A549 (cell line): ENCODE measurements at regions not wholly inside any gene's neighbourhood (a gene's known extent, or its start where the extent isn't known, plus 50 kb on each side); places are given as distances from the start of the nearest gene placed in this dataset.

ENCODE experiments used
- ATAC-seq, 2 experiments: fragments of 200-7000 bp in 1 of 2; fragments of >200 bp in 1 of 2; cut with Nextera tagmentation in 1 of 2; cut with Tn5 transposase in 1 of 2; 3 replicates each; pipeline versions ENCODE4 v1.8.0 to v1.9.1; 2018 to 2020; ENCODE audit warnings: mild to moderate bottlenecking in 1 of 2, moderate library complexity in 1 of 2
- CTCF ChIA-PET: fragments of 300-600 bp; sonication (Branson Sonifier 250); formaldehyde crosslinking; extraction: SDS; loops from one replicate; lab custom pipeline; 2021; ENCODE audit warnings: antibody characterized with exemption, inconsistent platforms; lab: Yijun Ruan, JAX
- POLR2A ChIA-PET: fragments of 350-600 bp; formaldehyde crosslinking; extraction: SDS; loops from one replicate; lab custom pipeline; 2021; ENCODE audit warnings: antibody characterized with exemption, inconsistent platforms; lab: Yijun Ruan, JAX
- DNase-seq, 2 experiments: peaks; one replicate each; pipeline versions ENCODE4 v3.0.0 to v3.0.0-alpha.2; 2011 to 2016; ENCODE audit warnings: low read depth in 1 of 2, low spot score in 1 of 2
- FAIRE-seq: peaks from 2 replicates; lab custom pipeline; 2011; peaks lifted over from hg19 to GRCh38; lab: Jason Lieb, UNC
- H3K27ac ChIP-seq, 2 experiments: fragments of >200 bp; sonication (Bioruptor Twin); formaldehyde crosslinking; 3 replicates each; pipeline ENCODE4 v1.5.1; 2016 to 2017
- H3K4me1 ChIP-seq: fragments of >200 bp; sonication (Bioruptor Twin); formaldehyde crosslinking; 3 replicates; pipeline ENCODE4 v1.6.1; 2016
- H3K4me2 ChIP-seq: fragments of >200 bp; sonication (Bioruptor Twin); formaldehyde crosslinking; 3 replicates; pipeline ENCODE4 v1.6.1; 2016
- H3K4me3 ChIP-seq: fragments of >200 bp; sonication (Bioruptor Twin); formaldehyde crosslinking; 3 replicates; pipeline ENCODE4 v1.5.1; 2016
- H3K9me3 ChIP-seq: fragments of >200 bp; sonication (Bioruptor Twin); formaldehyde crosslinking; 3 replicates; pipeline ENCODE4 v1.6.1; 2016
- BHLHE40 ChIP-seq: IDR thresholded peaks from 2 replicates; pipeline ENCODE4 v1.6.1; 2012; ENCODE audit warnings: low read depth, low read length, inconsistent platforms
- CBX8 ChIP-seq: fragments of 200-600 bp; sonication (generic); IDR thresholded peaks from 2 replicates; pipeline ENCODE4 v1.6.1; 2016
- CEBPB ChIP-seq, 2 experiments: fragments of >200 bp in 1 of 2; sonication (Bioruptor Twin) in 1 of 2; formaldehyde crosslinking in 1 of 2; IDR thresholded peaks; 2 replicates each; pipeline ENCODE4 v1.6.1; 2012 to 2016
- CTCF ChIP-seq: fragments of >200 bp; sonication (Bioruptor Twin); formaldehyde crosslinking; IDR thresholded peaks from 3 replicates; pipeline ENCODE4 v1.5.1; 2016
- E2F6 ChIP-seq: IDR thresholded peaks from 2 replicates; pipeline ENCODE4 v1.6.1; 2012; ENCODE audit warnings: low read depth, borderline replicate concordance
- EHF ChIP-seq: fragments of 250-450 bp; sonication (Bioruptor Pico); IDR thresholded peaks from 2 replicates; pipeline ENCODE4 v1.5.0; 2020; ENCODE audit warnings: mild to moderate bottlenecking
- EP300 ChIP-seq, 2 experiments: fragments of >200 bp; sonication (Bioruptor Twin); formaldehyde crosslinking; IDR thresholded peaks; 2 replicates in 1 of 2; 3 replicates in 1 of 2; pipeline ENCODE4 v1.6.1; 2016 to 2017
- FOSL2 ChIP-seq, 2 experiments: fragments of 450-650 bp in 1 of 2; fragments of >200 bp in 1 of 2; sonication (Bioruptor Twin) in 1 of 2; formaldehyde crosslinking; IDR thresholded peaks; 2 replicates each; pipeline versions ENCODE4 v1.5.0 to v1.6.1; 2016 to 2020; ENCODE audit warnings: mild to moderate bottlenecking in 1 of 2, moderate library complexity in 1 of 2
- HOXA7 ChIP-seq: fragments of 250-450 bp; sonication (Bioruptor Pico); IDR thresholded peaks from 2 replicates; pipeline ENCODE4 v1.5.0; 2020; ENCODE audit warnings: mild to moderate bottlenecking, moderate library complexity
- HOXB13 ChIP-seq: fragments of 250-450 bp; sonication (Bioruptor Pico); IDR thresholded peaks from 2 replicates; pipeline ENCODE4 v1.5.0; 2020; ENCODE audit warnings: low read depth, mild to moderate bottlenecking, moderate library complexity
- JUN ChIP-seq, 2 experiments: fragments of >200 bp; sonication (Bioruptor Twin); formaldehyde crosslinking; IDR thresholded peaks; 2 replicates in 1 of 2; 3 replicates in 1 of 2; pipeline ENCODE4 v1.6.1; 2016 to 2017
- JUNB ChIP-seq: fragments of >200 bp; sonication (Bioruptor Twin); formaldehyde crosslinking; IDR thresholded peaks from 2 replicates; pipeline ENCODE4 v1.6.1; 2016
- KDM1A ChIP-seq: fragments of 200-600 bp; sonication (generic); IDR thresholded peaks from 2 replicates; pipeline ENCODE4 v1.6.1; 2016; ENCODE audit warnings: low read depth, mild to moderate bottlenecking
- MAFK ChIP-seq: fragments of 450-650 bp; IDR thresholded peaks from 2 replicates; pipeline ENCODE4 v1.6.1; 2014; ENCODE audit not compliant: partially characterized antibody
- MAX ChIP-seq: IDR thresholded peaks from 2 replicates; pipeline ENCODE4 v1.6.1; 2012
- PBX3 ChIP-seq: IDR thresholded peaks from 2 replicates; pipeline ENCODE4 v1.6.1; 2012
- POLR2A ChIP-seq: IDR thresholded peaks from 2 replicates; pipeline ENCODE4 v1.6.1; 2012; ENCODE audit warnings: mild to moderate bottlenecking, low read length
- POLR2AphosphoS2 ChIP-seq: conservative IDR thresholded peaks from 2 replicates; pipeline ENCODE4 v1.6.1; 2012; ENCODE audit warnings: low read length, improper control_type of control experiment, inconsistent platforms
- RCOR1 ChIP-seq: fragments of 150-350 bp; IDR thresholded peaks from 2 replicates; pipeline ENCODE4 v1.6.1; 2014; ENCODE audit warnings: antibody characterized with exemption, low read length, low read depth
- RFX5 ChIP-seq: fragments of 450-650 bp; IDR thresholded peaks from 2 replicates; pipeline ENCODE4 v1.7.1; 2014; ENCODE audit warnings: antibody characterized with exemption, mild to moderate bottlenecking, moderate library complexity
- RNF2 ChIP-seq: fragments of 200-600 bp; sonication (generic); IDR thresholded peaks from 2 replicates; pipeline ENCODE4 v1.6.1; 2016; ENCODE audit warnings: low read depth, mild to moderate bottlenecking, antibody characterized with exemption, moderate library complexity, borderline replicate concordance
- SMC3 ChIP-seq: fragments of >200 bp; sonication (Bioruptor Twin); formaldehyde crosslinking; IDR thresholded peaks from 3 replicates; pipeline ENCODE4 v1.6.1; 2018; ENCODE audit warnings: inconsistent platforms
- SREBF2 ChIP-seq: fragments of 450-650 bp; IDR thresholded peaks from 2 replicates; pipeline ENCODE4 v1.6.1; 2014; ENCODE audit warnings: mild to moderate bottlenecking, moderate library complexity
- ZSCAN20 ChIP-seq: fragments of 250-450 bp; sonication (Bioruptor Pico); IDR thresholded peaks from 2 replicates; pipeline ENCODE4 v1.8.0; 2022; ENCODE audit warnings: mild to moderate bottlenecking, moderate library complexity
- WGBS: methylation state at CpG from one replicate; pipeline ENCODE4 v1.1.6; 2017; ENCODE audit errors: missing lambda C conversion rate; 5-methylcytosine and 5-hydroxymethylcytosine counted together
- TF ChIP-seq, protein P1 (sequence below): fragments of 450-650 bp; IDR thresholded peaks from 2 replicates; pipeline ENCODE4 v1.6.1; 2014; ENCODE audit warnings: antibody characterized with exemption

- DNase-seq (no peak), FAIRE-seq (no peak), ATAC-seq (no peak)
- POLR2A ChIA-PET = no interaction called here
- Histone ChIP-seq H3K4me1 (no peaks in the 10 kb centered on the region), H3K9me3 (no peaks in the 10 kb centered on the region), H3K27ac (no peak overlapping the region), H3K4me2 (no peak overlapping the region), H3K4me3 (no peak overlapping the region)
- CTCF ChIA-PET = no interaction called here
- TF ChIP-seq EP300 (IDR thresholded peaks at IDR 0.05) (no peak), RFX5 (no peak), CTCF (no peak), JUN (IDR thresholded peaks at IDR 0.05) (no peak), POLR2AphosphoS2 (no peak), RCOR1 (no peak), MAX (no peak), RNF2 (no peak), HOXB13 (CRISPR knock-in tag) (no peak), SREBF2 (no peak), CEBPB (IDR thresholded peaks at IDR 0.05) (no peak), POLR2A (no peak)
These were observed 665.6 kb downstream of the FGF9 start for GRCh38 chr13:22336460-22336859.

GRCh38 chr13:22357132-22357531 lies 686.3 kb downstream of the FGF9 start:
- WGBS = 17% methylated on average over 3 of the region's 3 CpGs
- no peak overlapping the region for H3K4me2 ChIP-seq
- TF ChIP-seq HOXA7 (CRISPR knock-in tag) = no peak
- TF ChIP-seq JUNB = no peak
- no peak for TF ChIP-seq PBX3
- TF ChIP-seq, protein P1, sequence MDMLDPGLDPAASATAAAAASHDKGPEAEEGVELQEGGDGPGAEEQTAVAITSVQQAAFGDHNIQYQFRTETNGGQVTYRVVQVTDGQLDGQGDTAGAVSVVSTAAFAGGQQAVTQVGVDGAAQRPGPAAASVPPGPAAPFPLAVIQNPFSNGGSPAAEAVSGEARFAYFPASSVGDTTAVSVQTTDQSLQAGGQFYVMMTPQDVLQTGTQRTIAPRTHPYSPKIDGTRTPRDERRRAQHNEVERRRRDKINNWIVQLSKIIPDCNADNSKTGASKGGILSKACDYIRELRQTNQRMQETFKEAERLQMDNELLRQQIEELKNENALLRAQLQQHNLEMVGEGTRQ = no peak
- TF ChIP-seq E2F6 = no peak
- TF ChIP-seq EHF = no peak
- no peak for TF ChIP-seq CBX8
- no peak for TF ChIP-seq EP300 (IDR thresholded peaks at IDR 0.05)
- no peak for TF ChIP-seq POLR2A
- no peak for TF ChIP-seq FOSL2 (IDR thresholded peaks at IDR 0.05)
- TF ChIP-seq FOSL2 (CRISPR knock-in tag; IDR thresholded peaks at IDR 0.05) = no peak
- TF ChIP-seq ZSCAN20 (CRISPR knock-in tag) = no peak
- TF ChIP-seq MAFK = no peak
- TF ChIP-seq SMC3 = no peak
- no peak for TF ChIP-seq KDM1A
- TF ChIP-seq BHLHE40 = no peak
- TF ChIP-seq, all 56 proteins: peak for 0
- ChIA-PET POLR2A (no interaction called here), CTCF (no interaction called here)
- no peaks in the 10 kb centered on the region for H3K9me3 ChIP-seq
- FAIRE-seq (no peak), DNase-seq (no peak), ATAC-seq (no peak)
- no peak overlapping the region for H3K27ac ChIP-seq
- H3K4me3 ChIP-seq = no peak overlapping the region
- no peaks in the 10 kb centered on the region for H3K4me1 ChIP-seq
